Mammary epithelial cell (primary cell): ENCODE measurements at regions not wholly inside any gene's neighbourhood (a gene's known extent, or its start where the extent isn't known, plus 50 kb on each side); places are given as distances from the start of the nearest gene placed in this dataset.

Experiments used
- EZH2 ChIP-seq: IDR thresholded peaks from 2 replicates; pipeline ENCODE4 v1.6.1; 2012; ENCODE audit warnings: low read length, inconsistent platforms, borderline replicate concordance
- TF ChIP-seq, protein P1 (sequence below), 2 donors: IDR thresholded peaks in 1 of 2; conservative IDR thresholded peaks in 1 of 2; 2 replicates each; pipeline ENCODE4 v1.5.1; 2011 to 2012; ENCODE audit warnings: inconsistent platforms in 2 of 2, low read length in 2 of 2, mild to moderate bottlenecking in 2 of 2, control low read depth in 1 of 2, low read depth in 1 of 2; ENCODE audit not compliant: insufficient read depth in 1 of 2; ENCODE audit errors: extremely low read depth in 1 of 2

DNA sequence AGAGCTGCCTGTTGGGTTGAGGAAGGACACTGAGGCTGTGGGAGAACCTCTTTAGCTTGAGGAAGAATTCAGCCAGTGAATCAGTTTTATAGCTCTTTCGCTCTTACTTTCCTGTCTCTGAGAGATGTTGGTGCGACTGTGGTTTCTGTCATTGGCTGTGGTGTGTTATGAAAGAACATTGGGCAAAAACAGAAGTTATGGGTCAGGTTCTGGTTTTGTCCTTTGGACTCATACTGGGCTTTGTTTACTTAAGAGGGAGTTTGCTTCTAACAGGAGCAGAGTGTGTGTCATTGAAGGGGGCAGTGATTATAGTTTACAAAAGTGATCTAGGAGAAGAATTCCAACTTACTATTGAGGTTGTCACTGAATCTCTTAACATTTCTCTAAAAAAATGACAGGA lies 97.0 kb downstream of the TLR5 start:
- TF ChIP-seq, protein P1, sequence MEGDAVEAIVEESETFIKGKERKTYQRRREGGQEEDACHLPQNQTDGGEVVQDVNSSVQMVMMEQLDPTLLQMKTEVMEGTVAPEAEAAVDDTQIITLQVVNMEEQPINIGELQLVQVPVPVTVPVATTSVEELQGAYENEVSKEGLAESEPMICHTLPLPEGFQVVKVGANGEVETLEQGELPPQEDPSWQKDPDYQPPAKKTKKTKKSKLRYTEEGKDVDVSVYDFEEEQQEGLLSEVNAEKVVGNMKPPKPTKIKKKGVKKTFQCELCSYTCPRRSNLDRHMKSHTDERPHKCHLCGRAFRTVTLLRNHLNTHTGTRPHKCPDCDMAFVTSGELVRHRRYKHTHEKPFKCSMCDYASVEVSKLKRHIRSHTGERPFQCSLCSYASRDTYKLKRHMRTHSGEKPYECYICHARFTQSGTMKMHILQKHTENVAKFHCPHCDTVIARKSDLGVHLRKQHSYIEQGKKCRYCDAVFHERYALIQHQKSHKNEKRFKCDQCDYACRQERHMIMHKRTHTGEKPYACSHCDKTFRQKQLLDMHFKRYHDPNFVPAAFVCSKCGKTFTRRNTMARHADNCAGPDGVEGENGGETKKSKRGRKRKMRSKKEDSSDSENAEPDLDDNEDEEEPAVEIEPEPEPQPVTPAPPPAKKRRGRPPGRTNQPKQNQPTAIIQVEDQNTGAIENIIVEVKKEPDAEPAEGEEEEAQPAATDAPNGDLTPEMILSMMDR (conservative IDR thresholded peaks at IDR 0.05 in 1 of 2, IDR thresholded peaks at IDR 0.05 in 1 of 2; ENCODE audit: extremely low read depth in 1 of 2, insufficient read depth in 1 of 2, low read depth in 1 of 2, low read length in 2 of 2): no peak
- TF ChIP-seq EZH2: no peak
